ENCODE measurements at regions not wholly inside any gene's neighbourhood (a gene's known extent, or its start where the extent isn't known, plus 50 kb on each side); places are given as distances from the start of the nearest gene placed in this dataset.
A peak's percentile ranks its signal among the peaks of the same experiment; 100 is the strongest.

DNA sequence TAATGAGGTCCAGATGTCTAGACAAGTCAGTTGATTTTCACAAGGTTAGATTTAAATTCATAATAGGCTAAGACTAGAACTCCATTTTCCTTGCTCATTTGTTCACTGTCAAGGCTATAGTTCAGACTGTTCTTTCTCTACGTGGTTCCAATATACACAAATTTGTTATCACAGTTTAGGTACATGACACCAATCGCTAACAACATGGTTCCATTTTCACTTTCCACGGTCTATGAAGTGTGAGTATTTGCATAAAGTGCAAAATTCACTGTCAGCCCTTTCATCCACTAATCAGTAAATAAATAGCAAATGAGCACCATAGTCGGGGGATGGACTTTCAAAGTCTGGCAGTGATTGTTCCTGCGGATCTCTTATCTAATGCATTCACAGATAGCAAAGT, 315.7 kb upstream of the SPOCK3 start:
- no peak for TF ChIP-seq CTCF (IDR thresholded peaks at IDR 0.05)
- ATAC-seq (no peak), DNase-seq (no peak)
- H3K4me3 ChIP-seq: no peak overlapping the region
- no peaks in the 10 kb centered on the region for H3K36me3 ChIP-seq (ENCODE audit: low read depth)
- intact Hi-C loops (cut with DNase I, micrococcal nuclease): no loop called here
- no peaks in the 10 kb centered on the region for H3K4me1 ChIP-seq (ENCODE audit: low read depth)
- peaks cover 6% of the 10 kb centered on the region for H3K9me3 ChIP-seq

DNA sequence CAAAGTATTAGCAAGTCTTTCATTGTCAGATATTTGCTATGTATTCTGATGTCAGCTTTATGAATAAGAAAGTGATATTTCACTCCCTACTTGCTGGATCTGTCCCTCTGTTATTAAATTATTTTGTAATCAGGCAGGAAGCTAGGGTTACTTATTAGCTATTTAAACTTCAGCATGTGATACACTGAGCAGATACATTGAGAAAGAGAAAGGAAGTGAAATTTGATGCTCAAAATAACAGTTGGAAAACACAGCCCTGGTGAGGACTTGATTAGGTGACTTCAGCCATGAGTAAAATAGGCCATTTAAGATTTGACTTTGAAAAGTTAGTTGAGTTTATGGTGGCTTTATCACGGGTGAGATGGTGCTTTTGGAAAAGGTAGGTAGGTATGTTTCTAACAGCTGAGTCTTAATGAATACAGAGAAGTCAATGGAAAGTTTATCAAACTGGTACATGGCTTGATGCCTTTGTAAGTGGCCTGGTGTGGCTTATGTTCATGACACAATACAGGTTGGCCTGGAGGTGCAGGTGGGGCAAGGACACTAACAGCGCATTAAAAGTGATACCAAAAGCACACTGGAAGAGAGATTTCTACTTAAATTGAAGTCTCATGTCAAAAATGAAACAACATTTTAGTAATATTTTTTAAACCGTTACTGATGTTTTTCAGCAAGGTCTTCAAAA, 321.2 kb upstream of the SPOCK3 start:
- DNase-seq (no peak), ATAC-seq (no peak)
- intact Hi-C loops (cut with DNase I, micrococcal nuclease): no loop called here
- H3K4me1 ChIP-seq (ENCODE audit: low read depth): no peaks in the 10 kb centered on the region
- no peaks in the 10 kb centered on the region for H3K36me3 ChIP-seq (ENCODE audit: low read depth)
- no peak for TF ChIP-seq CTCF (IDR thresholded peaks at IDR 0.05)
- peaks cover 12% of the 10 kb centered on the region for H3K9me3 ChIP-seq
- H3K4me3 ChIP-seq: no peak overlapping the region

DNA sequence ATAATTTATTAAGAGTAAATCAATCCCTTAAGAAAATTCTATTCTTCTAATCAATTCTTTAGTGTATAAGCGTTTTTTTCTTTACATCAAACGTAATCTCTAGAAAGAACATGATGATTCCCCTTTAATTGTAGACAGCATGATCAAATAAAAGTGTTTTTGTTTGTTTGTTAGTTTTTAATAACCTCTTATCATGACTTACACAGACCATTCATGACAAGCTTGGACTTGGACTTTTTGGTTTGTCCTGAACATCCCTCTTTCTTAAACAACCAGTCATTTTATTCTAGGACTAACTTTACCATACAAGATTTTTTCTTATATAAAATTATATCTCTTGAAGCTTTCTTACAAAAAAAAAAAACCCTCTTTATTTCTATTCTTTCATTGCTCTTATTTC, 344.6 kb upstream of the SPOCK3 start:
- ATAC-seq: no peak
- H3K4me1 ChIP-seq (ENCODE audit: low read depth): no peaks in the 10 kb centered on the region
- intact Hi-C loops (cut with DNase I, micrococcal nuclease): no loop called here
- DNase-seq: no peak
- peaks cover 36% of the 10 kb centered on the region for H3K9me3 ChIP-seq
- H3K36me3 ChIP-seq (ENCODE audit: low read depth): no peaks in the 10 kb centered on the region
- H3K4me3 ChIP-seq: no peak overlapping the region
- TF ChIP-seq CTCF (IDR thresholded peaks at IDR 0.05): no peak

DNA sequence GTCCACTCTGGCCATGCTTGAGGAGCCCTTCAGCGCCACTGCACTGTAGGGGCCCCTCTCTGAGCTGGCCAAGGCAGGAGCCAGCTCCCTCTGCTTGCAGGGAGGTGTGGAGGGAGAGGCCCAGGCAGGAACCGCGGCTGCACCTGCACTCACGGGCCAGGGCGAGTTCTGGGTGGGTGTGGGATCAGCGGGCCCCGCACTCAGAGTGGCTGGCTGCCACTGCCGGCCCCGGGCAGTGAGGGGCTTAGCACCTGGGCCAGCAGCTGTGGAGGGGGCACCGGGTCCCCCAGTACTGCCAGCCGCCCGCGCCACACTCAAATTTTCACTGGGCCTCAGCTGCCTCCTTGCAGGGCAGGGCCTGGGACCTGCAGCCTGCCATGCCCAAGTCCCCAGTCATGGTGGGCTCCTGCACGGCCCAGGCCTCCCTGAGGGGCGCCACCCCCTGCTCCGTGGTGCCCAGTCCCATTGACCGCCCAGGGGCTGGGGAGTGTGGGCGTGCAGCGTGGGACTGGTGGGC, 347.2 kb upstream of the SPOCK3 start:
- Histone ChIP-seq H3K36me3 (ENCODE audit: low read depth) (no peaks in the 10 kb centered on the region), H3K9me3 (peaks cover 36% of the 10 kb centered on the region), H3K4me1 (ENCODE audit: low read depth) (no peaks in the 10 kb centered on the region), H3K4me3 (no peak overlapping the region)
- peak in 1 of 3 donors; percentile 38 for DNase-seq
- no peak for ATAC-seq
- intact Hi-C loops (cut with DNase I, micrococcal nuclease): no loop called here
- TF ChIP-seq CTCF (IDR thresholded peaks at IDR 0.05): no peak

GRCh38 chr4:167587361-167587760, 353.1 kb upstream of the SPOCK3 start:
- no peak for DNase-seq
- TF ChIP-seq CTCF (IDR thresholded peaks at IDR 0.05): no peak
- Histone ChIP-seq H3K36me3 (ENCODE audit: low read depth) (no peaks in the 10 kb centered on the region), H3K9me3 (peaks cover 3% of the 10 kb centered on the region), H3K4me1 (ENCODE audit: low read depth) (no peaks in the 10 kb centered on the region), H3K4me3 (no peak overlapping the region)
- intact Hi-C loops (cut with DNase I, micrococcal nuclease): no loop called here
- ATAC-seq: no peak

Measured in mucosa of descending colon (tissue), 3 donors.